ENCODE measurements at regions not wholly inside any gene's neighbourhood (a gene's known extent, or its start where the extent isn't known, plus 50 kb on each side); places are given as distances from the start of the nearest gene placed in this dataset.

DNA sequence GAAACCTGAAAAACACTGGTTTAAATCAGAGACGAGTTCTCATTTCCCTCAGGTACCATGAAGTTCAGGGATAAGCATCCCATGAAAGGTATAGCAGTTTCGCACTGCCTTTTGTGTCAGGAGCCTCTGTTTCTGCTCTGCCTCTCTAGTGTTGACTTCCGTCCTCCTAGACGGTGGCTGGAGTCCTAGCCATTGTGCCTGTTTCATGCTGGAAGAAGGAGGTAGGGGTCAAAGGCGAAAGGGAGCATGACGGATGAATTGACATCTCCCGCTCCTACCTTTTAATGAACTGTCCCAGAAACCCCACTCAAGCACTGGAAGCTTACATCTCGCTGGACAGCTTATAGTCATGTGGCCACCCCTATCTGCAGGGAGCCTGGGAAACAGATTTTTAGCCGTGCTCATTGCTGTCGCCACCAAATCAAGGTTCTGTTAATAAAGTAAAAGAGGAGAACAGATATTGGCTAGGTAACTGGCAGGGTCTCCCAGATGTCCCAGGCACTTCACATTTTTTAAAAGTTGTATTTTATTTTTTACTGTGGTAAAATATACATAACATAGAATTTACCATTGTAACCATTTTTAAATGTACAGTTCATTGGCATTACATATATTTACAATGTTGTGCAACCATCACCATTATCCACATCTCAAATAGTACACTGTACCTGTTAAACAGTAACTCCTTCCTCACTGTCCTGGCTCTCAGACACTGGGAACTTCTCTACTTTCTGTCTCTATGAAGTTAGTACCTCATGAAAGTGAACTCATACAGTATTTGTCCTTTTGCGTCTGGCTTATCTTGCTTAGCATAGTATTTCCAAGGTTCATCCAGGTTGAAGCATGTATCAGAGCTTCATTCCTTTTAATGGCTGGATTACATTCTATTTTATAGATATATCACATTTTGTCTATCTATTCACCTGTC, 55.0 kb upstream of the CTLA4 start:
- no peak for TF ChIP-seq EP300 (IDR thresholded peaks at IDR 0.05; ENCODE audit: borderline replicate concordance)
- TF ChIP-seq, protein P1, sequence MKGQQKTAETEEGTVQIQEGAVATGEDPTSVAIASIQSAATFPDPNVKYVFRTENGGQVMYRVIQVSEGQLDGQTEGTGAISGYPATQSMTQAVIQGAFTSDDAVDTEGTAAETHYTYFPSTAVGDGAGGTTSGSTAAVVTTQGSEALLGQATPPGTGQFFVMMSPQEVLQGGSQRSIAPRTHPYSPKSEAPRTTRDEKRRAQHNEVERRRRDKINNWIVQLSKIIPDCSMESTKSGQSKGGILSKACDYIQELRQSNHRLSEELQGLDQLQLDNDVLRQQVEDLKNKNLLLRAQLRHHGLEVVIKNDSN (IDR thresholded peaks at IDR 0.05), result no peak
- TF ChIP-seq, protein P2, sequence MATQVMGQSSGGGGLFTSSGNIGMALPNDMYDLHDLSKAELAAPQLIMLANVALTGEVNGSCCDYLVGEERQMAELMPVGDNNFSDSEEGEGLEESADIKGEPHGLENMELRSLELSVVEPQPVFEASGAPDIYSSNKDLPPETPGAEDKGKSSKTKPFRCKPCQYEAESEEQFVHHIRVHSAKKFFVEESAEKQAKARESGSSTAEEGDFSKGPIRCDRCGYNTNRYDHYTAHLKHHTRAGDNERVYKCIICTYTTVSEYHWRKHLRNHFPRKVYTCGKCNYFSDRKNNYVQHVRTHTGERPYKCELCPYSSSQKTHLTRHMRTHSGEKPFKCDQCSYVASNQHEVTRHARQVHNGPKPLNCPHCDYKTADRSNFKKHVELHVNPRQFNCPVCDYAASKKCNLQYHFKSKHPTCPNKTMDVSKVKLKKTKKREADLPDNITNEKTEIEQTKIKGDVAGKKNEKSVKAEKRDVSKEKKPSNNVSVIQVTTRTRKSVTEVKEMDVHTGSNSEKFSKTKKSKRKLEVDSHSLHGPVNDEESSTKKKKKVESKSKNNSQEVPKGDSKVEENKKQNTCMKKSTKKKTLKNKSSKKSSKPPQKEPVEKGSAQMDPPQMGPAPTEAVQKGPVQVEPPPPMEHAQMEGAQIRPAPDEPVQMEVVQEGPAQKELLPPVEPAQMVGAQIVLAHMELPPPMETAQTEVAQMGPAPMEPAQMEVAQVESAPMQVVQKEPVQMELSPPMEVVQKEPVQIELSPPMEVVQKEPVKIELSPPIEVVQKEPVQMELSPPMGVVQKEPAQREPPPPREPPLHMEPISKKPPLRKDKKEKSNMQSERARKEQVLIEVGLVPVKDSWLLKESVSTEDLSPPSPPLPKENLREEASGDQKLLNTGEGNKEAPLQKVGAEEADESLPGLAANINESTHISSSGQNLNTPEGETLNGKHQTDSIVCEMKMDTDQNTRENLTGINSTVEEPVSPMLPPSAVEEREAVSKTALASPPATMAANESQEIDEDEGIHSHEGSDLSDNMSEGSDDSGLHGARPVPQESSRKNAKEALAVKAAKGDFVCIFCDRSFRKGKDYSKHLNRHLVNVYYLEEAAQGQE (IDR thresholded peaks at IDR 0.05; ENCODE audit: low read depth), result no peak
- TF ChIP-seq, protein P3, sequence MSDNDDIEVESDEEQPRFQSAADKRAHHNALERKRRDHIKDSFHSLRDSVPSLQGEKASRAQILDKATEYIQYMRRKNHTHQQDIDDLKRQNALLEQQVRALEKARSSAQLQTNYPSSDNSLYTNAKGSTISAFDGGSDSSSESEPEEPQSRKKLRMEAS (IDR thresholded peaks at IDR 0.05), result no peak

All from Ishikawa (cell line).